ENCODE measurements at regions not wholly inside any gene's neighbourhood (a gene's known extent, or its start where the extent isn't known, plus 50 kb on each side); places are given as distances from the start of the nearest gene placed in this dataset.
A peak's percentile ranks its signal among the peaks of the same experiment; 100 is the strongest.

DNA sequence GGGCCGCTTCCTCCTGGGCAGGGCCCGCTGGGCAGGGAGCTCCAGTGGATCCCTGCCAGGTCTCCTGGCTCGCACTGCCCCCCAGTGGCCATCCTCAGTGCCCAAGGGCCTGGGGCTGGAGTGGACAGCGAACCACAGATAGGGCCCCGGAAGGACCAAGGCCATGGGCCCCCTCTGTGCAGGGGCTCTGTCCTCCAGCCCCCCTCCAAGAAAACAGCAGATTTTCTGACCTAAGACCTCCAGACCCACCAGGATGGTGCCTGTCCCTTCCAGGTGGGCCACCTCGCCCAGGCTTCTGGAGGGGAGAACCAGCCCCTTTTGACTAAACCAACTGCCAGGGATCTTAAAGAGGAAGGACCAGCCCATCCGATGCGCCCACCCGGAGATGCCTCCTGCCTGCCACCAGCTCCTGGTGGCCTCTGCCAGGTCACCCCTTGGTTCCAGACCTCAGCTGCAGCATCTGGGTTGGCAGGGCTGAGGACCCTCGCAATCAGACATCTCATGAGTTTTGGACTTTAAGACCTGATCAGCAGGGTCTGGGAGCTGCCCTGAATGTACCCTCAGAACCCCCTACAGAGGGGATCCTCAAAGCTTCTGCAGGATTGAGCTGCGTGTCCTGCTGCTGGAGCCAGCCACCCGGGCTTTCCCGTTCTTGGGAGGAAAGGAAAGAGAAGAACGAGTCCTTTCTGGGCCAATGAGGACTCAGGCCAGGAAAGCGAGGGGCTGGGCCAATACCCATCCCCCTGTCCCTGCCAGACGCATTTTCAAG lies 325.8 kb upstream of the DIO3 start (continued):
- no peak for TF ChIP-seq PHF5A (CRISPR knock-in tag; IDR thresholded peaks at IDR 0.05; ENCODE audit: low read depth, unreplicated experiment)
- TF ChIP-seq, protein P1, sequence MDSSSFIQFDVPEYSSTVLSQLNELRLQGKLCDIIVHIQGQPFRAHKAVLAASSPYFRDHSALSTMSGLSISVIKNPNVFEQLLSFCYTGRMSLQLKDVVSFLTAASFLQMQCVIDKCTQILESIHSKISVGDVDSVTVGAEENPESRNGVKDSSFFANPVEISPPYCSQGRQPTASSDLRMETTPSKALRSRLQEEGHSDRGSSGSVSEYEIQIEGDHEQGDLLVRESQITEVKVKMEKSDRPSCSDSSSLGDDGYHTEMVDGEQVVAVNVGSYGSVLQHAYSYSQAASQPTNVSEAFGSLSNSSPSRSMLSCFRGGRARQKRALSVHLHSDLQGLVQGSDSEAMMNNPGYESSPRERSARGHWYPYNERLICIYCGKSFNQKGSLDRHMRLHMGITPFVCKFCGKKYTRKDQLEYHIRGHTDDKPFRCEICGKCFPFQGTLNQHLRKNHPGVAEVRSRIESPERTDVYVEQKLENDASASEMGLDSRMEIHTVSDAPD (CRISPR knock-in tag; IDR thresholded peaks at IDR 0.05) = no peak
- TF ChIP-seq REPIN1 (CRISPR knock-in tag; IDR thresholded peaks at IDR 0.05; ENCODE audit: borderline replicate concordance, low read depth) = 0 out of 2 replicates have a peak, but pooled peaks have one; percentile 42
- TF ChIP-seq ZNF225 (CRISPR knock-in tag; IDR thresholded peaks at IDR 0.05) = peak; percentile 55; the same call in 1 of the 2 replicates
- TF ChIP-seq THAP11 (CRISPR knock-in tag; IDR thresholded peaks at IDR 0.05) = no peak
- no peak for TF ChIP-seq XBP1 (CRISPR knock-in tag; IDR thresholded peaks at IDR 0.05)
- TF ChIP-seq GTF2F1 (IDR thresholded peaks at IDR 0.05; ENCODE audit: low read length) = no peak
- no peak for TF ChIP-seq ZFP82 (CRISPR knock-in tag; IDR thresholded peaks at IDR 0.05; ENCODE audit: borderline replicate concordance)
- no peak for TF ChIP-seq ZNF572 (CRISPR knock-in tag; IDR thresholded peaks at IDR 0.05)
- no peak for TF ChIP-seq ARID2 (CRISPR knock-in tag; IDR thresholded peaks at IDR 0.05; ENCODE audit: borderline replicate concordance)
- TF ChIP-seq KDM4B (CRISPR knock-in tag; IDR thresholded peaks at IDR 0.05) = 0 out of 2 replicates have a peak, but pooled peaks have one; percentile 60
- TF ChIP-seq, protein P2, sequence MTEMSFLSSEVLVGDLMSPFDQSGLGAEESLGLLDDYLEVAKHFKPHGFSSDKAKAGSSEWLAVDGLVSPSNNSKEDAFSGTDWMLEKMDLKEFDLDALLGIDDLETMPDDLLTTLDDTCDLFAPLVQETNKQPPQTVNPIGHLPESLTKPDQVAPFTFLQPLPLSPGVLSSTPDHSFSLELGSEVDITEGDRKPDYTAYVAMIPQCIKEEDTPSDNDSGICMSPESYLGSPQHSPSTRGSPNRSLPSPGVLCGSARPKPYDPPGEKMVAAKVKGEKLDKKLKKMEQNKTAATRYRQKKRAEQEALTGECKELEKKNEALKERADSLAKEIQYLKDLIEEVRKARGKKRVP (CRISPR knock-in tag; IDR thresholded peaks at IDR 0.05) = no peak
- TF ChIP-seq, protein P3, sequence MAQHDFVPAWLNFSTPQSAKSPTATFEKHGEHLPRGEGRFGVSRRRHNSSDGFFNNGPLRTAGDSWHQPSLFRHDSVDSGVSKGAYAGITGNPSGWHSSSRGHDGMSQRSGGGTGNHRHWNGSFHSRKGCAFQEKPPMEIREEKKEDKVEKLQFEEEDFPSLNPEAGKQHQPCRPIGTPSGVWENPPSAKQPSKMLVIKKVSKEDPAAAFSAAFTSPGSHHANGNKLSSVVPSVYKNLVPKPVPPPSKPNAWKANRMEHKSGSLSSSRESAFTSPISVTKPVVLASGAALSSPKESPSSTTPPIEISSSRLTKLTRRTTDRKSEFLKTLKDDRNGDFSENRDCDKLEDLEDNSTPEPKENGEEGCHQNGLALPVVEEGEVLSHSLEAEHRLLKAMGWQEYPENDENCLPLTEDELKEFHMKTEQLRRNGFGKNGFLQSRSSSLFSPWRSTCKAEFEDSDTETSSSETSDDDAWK (CRISPR knock-in tag; IDR thresholded peaks at IDR 0.05) = no peak
- TF ChIP-seq, protein P4, sequence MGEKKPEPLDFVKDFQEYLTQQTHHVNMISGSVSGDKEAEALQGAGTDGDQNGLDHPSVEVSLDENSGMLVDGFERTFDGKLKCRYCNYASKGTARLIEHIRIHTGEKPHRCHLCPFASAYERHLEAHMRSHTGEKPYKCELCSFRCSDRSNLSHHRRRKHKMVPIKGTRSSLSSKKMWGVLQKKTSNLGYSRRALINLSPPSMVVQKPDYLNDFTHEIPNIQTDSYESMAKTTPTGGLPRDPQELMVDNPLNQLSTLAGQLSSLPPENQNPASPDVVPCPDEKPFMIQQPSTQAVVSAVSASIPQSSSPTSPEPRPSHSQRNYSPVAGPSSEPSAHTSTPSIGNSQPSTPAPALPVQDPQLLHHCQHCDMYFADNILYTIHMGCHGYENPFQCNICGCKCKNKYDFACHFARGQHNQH (CRISPR knock-in tag; IDR thresholded peaks at IDR 0.05) = no peak
- no peak for TF ChIP-seq JUND (CRISPR knock-in tag; IDR thresholded peaks at IDR 0.05)
- no peak for TF ChIP-seq CEBPG (CRISPR knock-in tag; IDR thresholded peaks at IDR 0.05)
- no peak for TF ChIP-seq CREB1 (IDR thresholded peaks at IDR 0.05)
- TF ChIP-seq CREB1 (CRISPR knock-in tag; IDR thresholded peaks at IDR 0.05) = no peak
- TF ChIP-seq, protein P5, sequence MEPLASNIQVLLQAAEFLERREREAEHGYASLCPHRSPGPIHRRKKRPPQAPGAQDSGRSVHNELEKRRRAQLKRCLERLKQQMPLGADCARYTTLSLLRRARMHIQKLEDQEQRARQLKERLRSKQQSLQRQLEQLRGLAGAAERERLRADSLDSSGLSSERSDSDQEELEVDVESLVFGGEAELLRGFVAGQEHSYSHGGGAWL (CRISPR knock-in tag; IDR thresholded peaks at IDR 0.05) = no peak
- no peak for TF ChIP-seq KLF6 (CRISPR knock-in tag; IDR thresholded peaks at IDR 0.05)
- no peak for TF ChIP-seq ZNF772 (CRISPR knock-in tag; IDR thresholded peaks at IDR 0.05)
- TF ChIP-seq, protein P6, sequence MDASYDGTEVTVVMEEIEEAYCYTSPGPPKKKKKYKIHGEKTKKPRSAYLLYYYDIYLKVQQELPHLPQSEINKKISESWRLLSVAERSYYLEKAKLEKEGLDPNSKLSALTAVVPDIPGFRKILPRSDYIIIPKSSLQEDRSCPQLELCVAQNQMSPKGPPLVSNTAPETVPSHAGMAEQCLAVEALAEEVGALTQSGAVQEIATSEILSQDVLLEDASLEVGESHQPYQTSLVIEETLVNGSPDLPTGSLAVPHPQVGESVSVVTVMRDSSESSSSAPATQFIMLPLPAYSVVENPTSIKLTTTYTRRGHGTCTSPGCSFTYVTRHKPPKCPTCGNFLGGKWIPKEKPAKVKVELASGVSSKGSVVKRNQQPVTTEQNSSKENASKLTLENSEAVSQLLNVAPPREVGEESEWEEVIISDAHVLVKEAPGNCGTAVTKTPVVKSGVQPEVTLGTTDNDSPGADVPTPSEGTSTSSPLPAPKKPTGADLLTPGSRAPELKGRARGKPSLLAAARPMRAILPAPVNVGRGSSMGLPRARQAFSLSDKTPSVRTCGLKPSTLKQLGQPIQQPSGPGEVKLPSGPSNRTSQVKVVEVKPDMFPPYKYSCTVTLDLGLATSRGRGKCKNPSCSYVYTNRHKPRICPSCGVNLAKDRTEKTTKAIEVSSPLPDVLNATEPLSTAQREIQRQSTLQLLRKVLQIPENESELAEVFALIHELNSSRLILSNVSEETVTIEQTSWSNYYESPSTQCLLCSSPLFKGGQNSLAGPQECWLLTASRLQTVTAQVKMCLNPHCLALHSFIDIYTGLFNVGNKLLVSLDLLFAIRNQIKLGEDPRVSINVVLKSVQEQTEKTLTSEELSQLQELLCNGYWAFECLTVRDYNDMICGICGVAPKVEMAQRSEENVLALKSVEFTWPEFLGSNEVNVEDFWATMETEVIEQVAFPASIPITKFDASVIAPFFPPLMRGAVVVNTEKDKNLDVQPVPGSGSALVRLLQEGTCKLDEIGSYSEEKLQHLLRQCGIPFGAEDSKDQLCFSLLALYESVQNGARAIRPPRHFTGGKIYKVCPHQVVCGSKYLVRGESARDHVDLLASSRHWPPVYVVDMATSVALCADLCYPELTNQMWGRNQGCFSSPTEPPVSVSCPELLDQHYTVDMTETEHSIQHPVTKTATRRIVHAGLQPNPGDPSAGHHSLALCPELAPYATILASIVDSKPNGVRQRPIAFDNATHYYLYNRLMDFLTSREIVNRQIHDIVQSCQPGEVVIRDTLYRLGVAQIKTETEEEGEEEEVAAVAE (CRISPR knock-in tag; IDR thresholded peaks at IDR 0.05; ENCODE audit: borderline replicate concordance) = no peak
